Upper lobe of left lung (tissue), 6 donors: ENCODE measurements at regions not wholly inside any gene's neighbourhood (a gene's known extent, or its start where the extent isn't known, plus 50 kb on each side); places are given as distances from the start of the nearest gene placed in this dataset.

Experiments used
- ATAC-seq, 2 donors: fragments of 200-7000 bp; cut with Tn5 transposase; one replicate each; pipeline ENCODE4 v1.9.1; 2022; ENCODE audit warnings: mild to moderate bottlenecking in 2 of 2, moderate library complexity in 2 of 2; ENCODE audit not compliant: low FRiP score in 2 of 2
- DNase-seq, 2 donors: peaks; one replicate each; pipeline ENCODE4 v3.0.0-alpha.2; 2019 to 2020
- H3K27ac ChIP-seq, 4 donors: fragments of 200-600 bp; sonication (generic); one replicate each; pipeline ENCODE4 v1.5.1; 2016 to 2019
- H3K27me3 ChIP-seq, 4 donors: fragments of 200-600 bp; sonication (generic); one replicate each; pipeline ENCODE4 v1.5.1; 2017 to 2019
- H3K36me3 ChIP-seq, 4 donors: fragments of 200-600 bp; sonication (generic); one replicate each; pipeline ENCODE4 v1.5.1; 2016 to 2019
- H3K4me1 ChIP-seq, 4 donors: fragments of 200-600 bp; sonication (generic); one replicate each; pipeline ENCODE4 v1.5.1; 2018 to 2019
- H3K4me3 ChIP-seq, 4 donors: fragments of 200-600 bp; sonication (generic); one replicate each; pipeline ENCODE4 v1.5.1; 2017 to 2019; ENCODE audit warnings: mild to moderate bottlenecking in 2 of 4, moderate library complexity in 1 of 4
- H3K9me3 ChIP-seq, 4 donors: fragments of 200-600 bp; sonication (generic); one replicate each; pipeline ENCODE4 v1.5.1; 2018 to 2019
- EP300 ChIP-seq, 4 donors: sonication (generic); formaldehyde crosslinking; IDR thresholded peaks; one replicate each; pipeline ENCODE4 v1.5.1; 2017; ENCODE audit warnings: antibody characterized with exemption in 4 of 4, control low read depth in 2 of 4
- POLR2A ChIP-seq, 4 donors: fragments of 450-650 bp; IDR thresholded peaks; one replicate each; pipeline ENCODE4 v1.5.1; 2016 to 2017; ENCODE audit warnings: antibody characterized with exemption in 4 of 4, mild to moderate bottlenecking in 2 of 4
- POLR2AphosphoS5 ChIP-seq, 2 donors: sonication (generic); formaldehyde crosslinking; IDR thresholded peaks; one replicate each; pipeline ENCODE4 v1.5.1; 2017; ENCODE audit warnings: antibody characterized with exemption in 2 of 2
- WGBS, 2 donors: methylation state at CpG; one replicate each; pipeline ENCODE4 v1.1.5; 2017 to 2018; 5-methylcytosine and 5-hydroxymethylcytosine counted together
- TF ChIP-seq, protein P1 (sequence below), 6 experiments: fragments of 450-650 bp in 4 of 6; fragments of 200-600 bp in 2 of 6; sonication (generic) in 2 of 6; IDR thresholded peaks; one replicate each; pipeline ENCODE4 v1.5.1; 2016 to 2019; ENCODE audit warnings: antibody characterized with exemption in 6 of 6
- donor health status: DM: no; HTN: no; CAD: no; lungs with moderate emphysema.
- donor health status: DM: no; HTN: yes; CAD: no; lungs with severe emphysema.

DNA sequence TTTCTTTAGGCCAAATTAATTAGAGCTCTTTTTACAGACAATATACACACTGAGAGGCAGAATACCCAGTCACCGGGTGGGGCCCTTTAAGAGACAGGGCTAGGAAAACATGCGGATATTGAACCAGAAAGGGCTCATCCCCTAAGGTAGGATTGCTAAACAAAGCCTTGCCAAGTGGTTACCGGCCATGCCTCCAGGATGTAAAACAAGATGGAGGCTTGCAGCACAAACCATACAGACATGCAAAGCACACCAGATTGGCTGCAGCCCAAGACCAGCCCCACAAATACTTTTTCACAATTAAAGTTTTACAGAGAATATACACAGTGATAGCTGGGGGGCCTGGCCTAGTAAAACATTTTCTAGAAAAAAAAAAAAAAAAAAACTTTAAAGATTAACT lies 210.0 kb downstream of the KLHL4 start:
- DNase-seq (no peak), ATAC-seq (no peak)
- H3K27ac ChIP-seq: no peak overlapping the region
- TF ChIP-seq POLR2AphosphoS5 (IDR thresholded peaks at IDR 0.05) (no peak), POLR2A (IDR thresholded peaks at IDR 0.05) (no peak), EP300 (IDR thresholded peaks at IDR 0.05) (no peak)
- TF ChIP-seq, protein P1, sequence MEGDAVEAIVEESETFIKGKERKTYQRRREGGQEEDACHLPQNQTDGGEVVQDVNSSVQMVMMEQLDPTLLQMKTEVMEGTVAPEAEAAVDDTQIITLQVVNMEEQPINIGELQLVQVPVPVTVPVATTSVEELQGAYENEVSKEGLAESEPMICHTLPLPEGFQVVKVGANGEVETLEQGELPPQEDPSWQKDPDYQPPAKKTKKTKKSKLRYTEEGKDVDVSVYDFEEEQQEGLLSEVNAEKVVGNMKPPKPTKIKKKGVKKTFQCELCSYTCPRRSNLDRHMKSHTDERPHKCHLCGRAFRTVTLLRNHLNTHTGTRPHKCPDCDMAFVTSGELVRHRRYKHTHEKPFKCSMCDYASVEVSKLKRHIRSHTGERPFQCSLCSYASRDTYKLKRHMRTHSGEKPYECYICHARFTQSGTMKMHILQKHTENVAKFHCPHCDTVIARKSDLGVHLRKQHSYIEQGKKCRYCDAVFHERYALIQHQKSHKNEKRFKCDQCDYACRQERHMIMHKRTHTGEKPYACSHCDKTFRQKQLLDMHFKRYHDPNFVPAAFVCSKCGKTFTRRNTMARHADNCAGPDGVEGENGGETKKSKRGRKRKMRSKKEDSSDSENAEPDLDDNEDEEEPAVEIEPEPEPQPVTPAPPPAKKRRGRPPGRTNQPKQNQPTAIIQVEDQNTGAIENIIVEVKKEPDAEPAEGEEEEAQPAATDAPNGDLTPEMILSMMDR (IDR thresholded peaks at IDR 0.05): no peak
- no peaks in the 10 kb centered on the region for H3K4me1 ChIP-seq
- no peak overlapping the region for H3K4me3 ChIP-seq
- H3K9me3 ChIP-seq: no peaks in the 10 kb centered on the region
- no peaks in the 10 kb centered on the region for H3K36me3 ChIP-seq
- 57 to 59% methylated on average over 3 of the region's 3 CpGs for WGBS, 2 donors
- no peaks in the 10 kb centered on the region for H3K27me3 ChIP-seq

DNA sequence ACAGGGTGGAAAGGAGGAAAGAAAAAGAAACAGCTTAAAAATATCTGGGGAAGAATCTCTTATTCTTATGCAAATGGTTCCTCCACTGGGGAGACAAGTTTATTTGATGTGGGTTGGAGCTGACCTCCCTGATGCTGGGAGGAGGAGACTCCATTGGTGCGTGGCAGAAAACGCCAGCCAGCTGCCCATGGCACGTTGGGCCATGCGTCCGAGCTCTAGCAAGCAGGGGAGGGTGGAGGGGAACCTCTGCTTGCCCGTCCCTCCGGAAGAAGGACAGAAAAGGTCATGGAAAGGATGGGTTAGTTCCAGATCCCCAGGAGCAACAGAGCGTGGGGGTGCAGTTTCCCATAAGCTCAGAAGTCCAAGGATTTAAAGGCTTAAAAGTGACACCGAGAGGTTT lies 210.4 kb downstream of the KLHL4 start:
- 61 to 76% methylated on average over 9 of the region's 9 CpGs for WGBS, 2 donors
- H3K36me3 ChIP-seq: no peaks in the 10 kb centered on the region
- H3K4me1 ChIP-seq: no peaks in the 10 kb centered on the region
- no peak for TF ChIP-seq EP300 (IDR thresholded peaks at IDR 0.05)
- no peak for TF ChIP-seq POLR2AphosphoS5 (IDR thresholded peaks at IDR 0.05)
- TF ChIP-seq, protein P1 (IDR thresholded peaks at IDR 0.05): no peak
- no peak for TF ChIP-seq POLR2A (IDR thresholded peaks at IDR 0.05)
- no peak overlapping the region for H3K4me3 ChIP-seq
- peak in 1 of 2 donors; percentile 6 for DNase-seq
- no peaks in the 10 kb centered on the region for H3K9me3 ChIP-seq
- ATAC-seq: no peak
- no peak overlapping the region for H3K27ac ChIP-seq
- H3K27me3 ChIP-seq: no peaks in the 10 kb centered on the region

DNA sequence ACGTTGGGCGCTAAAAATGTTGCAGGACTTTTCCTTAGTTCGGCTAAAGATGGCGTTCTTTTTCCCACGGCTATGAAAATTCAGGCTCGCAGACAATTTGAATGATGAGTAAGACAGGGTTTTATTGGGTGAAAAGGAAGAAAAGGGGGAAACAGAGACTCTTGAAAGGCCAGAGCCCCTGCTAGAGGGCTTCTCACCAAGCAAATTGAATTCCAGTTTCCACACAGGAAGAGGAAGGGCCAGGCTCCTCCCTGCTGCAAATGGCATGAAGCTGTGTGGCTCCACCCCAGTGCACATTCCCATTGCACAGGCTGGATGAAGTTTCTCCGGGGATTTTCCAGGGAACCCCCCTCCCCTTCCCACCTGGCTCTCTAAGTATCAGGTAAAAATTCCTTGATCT lies 210.9 kb downstream of the KLHL4 start:
- Histone ChIP-seq H3K27ac (no peak overlapping the region), H3K27me3 (no peaks in the 10 kb centered on the region), H3K4me1 (no peaks in the 10 kb centered on the region), H3K4me3 (no peak overlapping the region), H3K36me3 (no peaks in the 10 kb centered on the region), H3K9me3 (no peaks in the 10 kb centered on the region)
- no peak for ATAC-seq
- 86 to 93% methylated on average over 7 of the region's 7 CpGs for WGBS, 2 donors
- TF ChIP-seq EP300 (IDR thresholded peaks at IDR 0.05) (no peak), POLR2AphosphoS5 (IDR thresholded peaks at IDR 0.05) (no peak), POLR2A (IDR thresholded peaks at IDR 0.05) (no peak)
- TF ChIP-seq, protein P1 (IDR thresholded peaks at IDR 0.05): no peak
- no peak for DNase-seq

DNA sequence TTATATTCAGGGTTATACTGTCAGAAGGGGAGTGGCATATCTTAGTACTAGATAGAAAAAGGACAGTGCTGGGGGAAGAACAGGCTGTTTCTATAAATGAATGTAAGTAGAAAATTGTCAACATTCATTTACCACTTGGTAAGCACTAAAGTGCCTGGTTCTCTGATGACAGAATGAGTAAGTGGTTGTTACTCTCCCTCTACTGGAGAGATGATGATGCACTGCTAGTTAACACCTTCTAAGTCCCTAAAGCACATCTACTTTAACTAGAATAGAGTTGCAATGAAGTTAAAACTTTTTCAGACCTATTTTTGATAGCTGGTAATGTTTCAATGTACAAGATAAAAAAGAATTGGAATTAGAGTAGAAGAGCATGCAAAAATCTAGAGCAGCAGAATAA lies 214.5 kb downstream of the KLHL4 start:
- H3K4me3 ChIP-seq: no peak overlapping the region
- no peak overlapping the region for H3K27ac ChIP-seq
- ATAC-seq (no peak), DNase-seq (no peak)
- no peak for TF ChIP-seq POLR2AphosphoS5 (IDR thresholded peaks at IDR 0.05)
- no peak for TF ChIP-seq EP300 (IDR thresholded peaks at IDR 0.05)
- TF ChIP-seq, protein P1 (IDR thresholded peaks at IDR 0.05): no peak
- no peak for TF ChIP-seq POLR2A (IDR thresholded peaks at IDR 0.05)
- no peaks in the 10 kb centered on the region for H3K36me3 ChIP-seq
- H3K4me1 ChIP-seq: no peaks in the 10 kb centered on the region
- no peaks in the 10 kb centered on the region for H3K27me3 ChIP-seq
- no peaks in the 10 kb centered on the region for H3K9me3 ChIP-seq

DNA sequence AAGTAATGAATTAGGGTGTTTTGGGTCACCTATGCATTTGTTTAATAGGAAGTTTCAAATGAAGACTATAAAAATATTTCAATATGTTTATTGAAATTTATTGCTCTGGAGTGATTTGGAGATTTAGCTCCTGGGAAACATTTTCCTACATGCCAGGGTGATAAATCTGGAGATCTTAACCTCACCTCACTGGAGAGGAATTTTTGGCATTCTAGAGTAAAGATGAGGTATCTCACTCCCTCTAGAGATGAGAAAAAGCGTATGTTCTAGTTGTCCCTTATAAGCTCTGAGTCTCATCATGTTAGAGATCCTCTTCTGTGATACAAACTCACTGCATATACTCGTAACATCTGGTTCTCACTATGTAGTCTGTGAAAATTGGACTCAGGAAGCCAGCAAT lies 219.0 kb downstream of the KLHL4 start:
- no peaks in the 10 kb centered on the region for H3K9me3 ChIP-seq
- no peaks in the 10 kb centered on the region for H3K27me3 ChIP-seq
- DNase-seq (no peak), ATAC-seq (no peak)
- H3K4me3 ChIP-seq: no peak overlapping the region
- TF ChIP-seq, protein P1 (IDR thresholded peaks at IDR 0.05): no peak
- TF ChIP-seq POLR2AphosphoS5 (IDR thresholded peaks at IDR 0.05) (no peak), EP300 (IDR thresholded peaks at IDR 0.05) (no peak), POLR2A (IDR thresholded peaks at IDR 0.05) (no peak)
- no peak overlapping the region for H3K27ac ChIP-seq
- WGBS, 2 donors: 0 to 46% methylated on average over 1 to 2 of the region's 2 CpGs
- H3K4me1 ChIP-seq: no peaks in the 10 kb centered on the region
- H3K36me3 ChIP-seq: no peaks in the 10 kb centered on the region
